Fibroblast of skin of left biceps (primary cell): ENCODE measurements at regions not wholly inside any gene's neighbourhood (a gene's known extent, or its start where the extent isn't known, plus 50 kb on each side); places are given as distances from the start of the nearest gene placed in this dataset.
A peak's percentile ranks its signal among the peaks of the same experiment; 100 is the strongest.

Experiments used
- DNase-seq, 2 experiments: peaks; one replicate each; pipeline ENCODE4 v3.0.0-alpha.2; 2013; ENCODE audit warnings: low read depth in 2 of 2

GRCh38 chr4:120525106-120525505, 397.4 kb downstream of the PRDM5 start:
- no peak for DNase-seq

- no peak for DNase-seq
Observed at GRCh38 chr4:120524237-120524636, 398.3 kb downstream of the PRDM5 start.

- no peak for DNase-seq
Observed at GRCh38 chr4:120520761-120521160, 401.8 kb downstream of the PRDM5 start.

GRCh38 chr4:120517966-120518365, 404.6 kb downstream of the PRDM5 start:
- no peak for DNase-seq

- no peak for DNase-seq
Observed at GRCh38 chr4:120509719-120510118, 412.8 kb downstream of the PRDM5 start.

- DNase-seq, result no peak
Observed at GRCh38 chr4:120509222-120509621, 413.3 kb downstream of the PRDM5 start.

- DNase-seq, result no peak
Observed at GRCh38 chr4:120508036-120508435, 414.5 kb downstream of the PRDM5 start.

GRCh38 chr4:120506536-120506935, 416.0 kb downstream of the PRDM5 start:
- no peak for DNase-seq

- DNase-seq, result no peak
Observed at GRCh38 chr4:120498678-120499077, 423.8 kb downstream of the PRDM5 start.

GRCh38 chr4:120491481-120491880, 424.8 kb upstream of the MAD2L1 start:
- peak in 1 of 2 experiments; percentile 15 for DNase-seq

- DNase-seq, result peak; percentile 13 to 21
Observed at GRCh38 chr4:120481756-120482155, 415.1 kb upstream of the MAD2L1 start.

- DNase-seq, result no peak
Observed at GRCh38 chr4:120472447-120473131, 405.9 kb upstream of the MAD2L1 start.

- no peak for DNase-seq
Observed at GRCh38 chr4:120466429-120466828, 399.8 kb upstream of the MAD2L1 start.

GRCh38 chr4:120454788-120455187, 388.1 kb upstream of the MAD2L1 start:
- no peak for DNase-seq

GRCh38 chr4:120452536-120452935, 385.9 kb upstream of the MAD2L1 start:
- no peak for DNase-seq

GRCh38 chr4:120452001-120452400, 385.4 kb upstream of the MAD2L1 start:
- peak; percentile 26 to 31 for DNase-seq

GRCh38 chr4:120447774-120448173, 381.1 kb upstream of the MAD2L1 start:
- no peak for DNase-seq

GRCh38 chr4:120446051-120446567, 379.5 kb upstream of the MAD2L1 start:
- no peak for DNase-seq

- no peak for DNase-seq
Observed at GRCh38 chr4:120445186-120445585, 378.5 kb upstream of the MAD2L1 start.

- DNase-seq, result peak; percentile 86 to 90
Observed at GRCh38 chr4:120443116-120443515, 376.5 kb upstream of the MAD2L1 start.

- DNase-seq, result no peak
Observed at GRCh38 chr4:120440730-120441129, 374.1 kb upstream of the MAD2L1 start.

- no peak for DNase-seq
Observed at GRCh38 chr4:120435179-120435578, 368.5 kb upstream of the MAD2L1 start.

- no peak for DNase-seq
Observed at GRCh38 chr4:120434756-120435155, 368.1 kb upstream of the MAD2L1 start.
